Trophoblast cell (in vitro differentiated cells and primary cell): ENCODE measurements at regions not wholly inside any gene's neighbourhood (a gene's known extent, or its start where the extent isn't known, plus 50 kb on each side); places are given as distances from the start of the nearest gene placed in this dataset.

Experiments
- DNase-seq, 2 donors: peaks; one replicate each; pipeline ENCODE4 v3.0.0-alpha.2; 2016
- H2AFZ ChIP-seq: 2 replicates; pipeline ENCODE4 v1.6.1; 2013; ENCODE audit warnings: low read length, moderate library complexity, mild to moderate bottlenecking; ENCODE audit not compliant: insufficient read depth, poor library complexity
- H2AK5ac ChIP-seq: 2 replicates; pipeline ENCODE4 v1.6.1; 2013; ENCODE audit warnings: mild to moderate bottlenecking, low read length
- H2BK120ac ChIP-seq: 2 replicates; pipeline ENCODE4 v1.6.1; 2013; ENCODE audit warnings: low read length, mild to moderate bottlenecking, moderate library complexity; ENCODE audit not compliant: insufficient read depth, poor library complexity
- H2BK12ac ChIP-seq: 2 replicates; pipeline ENCODE4 v1.6.1; 2013; ENCODE audit warnings: mild to moderate bottlenecking, low read length, moderate library complexity
- H2BK5ac ChIP-seq: 2 replicates; pipeline ENCODE4 v1.6.1; 2013; ENCODE audit warnings: low read length, low read depth, moderate library complexity, mild to moderate bottlenecking; ENCODE audit not compliant: poor library complexity
- H3K14ac ChIP-seq: 2 replicates; pipeline ENCODE4 v1.6.1; 2013; ENCODE audit warnings: mild to moderate bottlenecking, low read length
- H3K18ac ChIP-seq: 2 replicates; pipeline ENCODE4 v1.6.1; 2013; ENCODE audit warnings: mild to moderate bottlenecking, low read length
- H3K23ac ChIP-seq: 2 replicates; pipeline ENCODE4 v1.6.1; 2013; ENCODE audit warnings: low read length
- H3K27ac ChIP-seq: 2 replicates; pipeline ENCODE4 v1.5.1; 2013; ENCODE audit warnings: low read depth, mild to moderate bottlenecking, inconsistent platforms, low read length, moderate library complexity
- H3K27me3 ChIP-seq: 2 replicates; pipeline ENCODE4 v1.6.1; 2013; ENCODE audit warnings: inconsistent platforms, mild to moderate bottlenecking, low read length, moderate library complexity; ENCODE audit not compliant: insufficient read depth
- H3K36me3 ChIP-seq, 2 experiments: 1 replicate in 1 of 2; 2 replicates in 1 of 2; pipeline ENCODE4 v1.6.1; 2013; ENCODE audit warnings: low read length in 2 of 2, mild to moderate bottlenecking in 2 of 2, moderate library complexity in 1 of 2; ENCODE audit not compliant: insufficient read depth in 2 of 2, control insufficient read depth in 1 of 2
- H3K4ac ChIP-seq: 2 replicates; pipeline ENCODE4 v1.6.1; 2013; ENCODE audit warnings: low read depth, mild to moderate bottlenecking, low read length, moderate library complexity
- H3K4me1 ChIP-seq, 2 experiments: 1 replicate in 1 of 2; 2 replicates in 1 of 2; pipeline ENCODE4 v1.6.1; 2013; ENCODE audit warnings: low read length in 2 of 2, mild to moderate bottlenecking in 2 of 2, moderate library complexity in 1 of 2; ENCODE audit not compliant: insufficient read depth in 2 of 2, control insufficient read depth in 1 of 2
- H3K4me2 ChIP-seq: 2 replicates; pipeline ENCODE4 v1.6.1; 2013; ENCODE audit warnings: inconsistent platforms, mild to moderate bottlenecking, low read length, moderate library complexity
- H3K4me3 ChIP-seq: 2 replicates; pipeline ENCODE4 v1.5.1; 2013; ENCODE audit warnings: mild to moderate bottlenecking, low read depth, low read length, inconsistent platforms
- H3K79me1 ChIP-seq: one replicate; pipeline ENCODE4 v1.6.1; 2013; ENCODE audit warnings: low read length
- H3K79me2 ChIP-seq: 2 replicates; pipeline ENCODE4 v1.6.1; 2013; ENCODE audit warnings: low read length, mild to moderate bottlenecking; ENCODE audit not compliant: control insufficient read depth, insufficient read depth, poor library complexity
- H3K9ac ChIP-seq: 2 replicates; pipeline ENCODE4 v1.6.1; 2013; ENCODE audit warnings: mild to moderate bottlenecking, low read length
- H3K9me3 ChIP-seq: 2 replicates; pipeline ENCODE4 v1.6.1; 2013; ENCODE audit warnings: low read depth, mild to moderate bottlenecking, control low read depth, inconsistent platforms, low read length; ENCODE audit not compliant: insufficient read depth
- H4K12ac ChIP-seq: 2 replicates; pipeline ENCODE4 v1.6.1; 2013; ENCODE audit warnings: low read depth, mild to moderate bottlenecking, low read length, moderate library complexity
- H4K8ac ChIP-seq: 2 replicates; pipeline ENCODE4 v1.6.1; 2013; ENCODE audit warnings: low read depth, mild to moderate bottlenecking, low read length, moderate library complexity
- H4K91ac ChIP-seq: one replicate; pipeline ENCODE4 v1.6.1; 2013; ENCODE audit warnings: low read depth, mild to moderate bottlenecking, low read length, moderate library complexity
- WGBS: extraction: QIAGEN DNeasy Blood & Tissue Kit; methylation state at CpG from one replicate; pipeline ENCODE4 v1.1.7; 2013; ENCODE audit warnings: missing lambda C conversion rate; ENCODE audit not compliant: insufficient read length, insufficient coverage; ENCODE audit errors: extremely low coverage; 5-methylcytosine and 5-hydroxymethylcytosine counted together

- H2AK5ac ChIP-seq: no peak overlapping the region
- no peak overlapping the region for H3K23ac ChIP-seq
- H3K79me1 ChIP-seq: no peaks in the 10 kb centered on the region
- H4K8ac ChIP-seq: no peak overlapping the region
- H4K12ac ChIP-seq: no peak overlapping the region
- H4K91ac ChIP-seq: no peak overlapping the region
- no peak overlapping the region for H2AFZ ChIP-seq
- H3K27me3 ChIP-seq: no peaks in the 10 kb centered on the region
- H2BK120ac ChIP-seq: no peak overlapping the region
- no peaks in the 10 kb centered on the region for H3K79me2 ChIP-seq
- no peak overlapping the region for H3K18ac ChIP-seq
- H3K4me3 ChIP-seq: no peak overlapping the region
- no peak overlapping the region for H3K27ac ChIP-seq
- no peaks in the 10 kb centered on the region for H3K4me1 ChIP-seq
- no CpG with 5 or more reads among the region's 3 CpGs for WGBS
- DNase-seq: no peak
- H2BK5ac ChIP-seq: no peak overlapping the region
- H3K9ac ChIP-seq: no peak overlapping the region
- H3K9me3 ChIP-seq: no peaks in the 10 kb centered on the region
- no peak overlapping the region for H3K14ac ChIP-seq
- H3K36me3 ChIP-seq: no peaks in the 10 kb centered on the region
- no peak overlapping the region for H3K4ac ChIP-seq
- H2BK12ac ChIP-seq: no peak overlapping the region
- H3K4me2 ChIP-seq: no peak overlapping the region
Measured at GRCh38 chr19:31103228-31103627, 246.0 kb downstream of the TSHZ3 start.

DNA sequence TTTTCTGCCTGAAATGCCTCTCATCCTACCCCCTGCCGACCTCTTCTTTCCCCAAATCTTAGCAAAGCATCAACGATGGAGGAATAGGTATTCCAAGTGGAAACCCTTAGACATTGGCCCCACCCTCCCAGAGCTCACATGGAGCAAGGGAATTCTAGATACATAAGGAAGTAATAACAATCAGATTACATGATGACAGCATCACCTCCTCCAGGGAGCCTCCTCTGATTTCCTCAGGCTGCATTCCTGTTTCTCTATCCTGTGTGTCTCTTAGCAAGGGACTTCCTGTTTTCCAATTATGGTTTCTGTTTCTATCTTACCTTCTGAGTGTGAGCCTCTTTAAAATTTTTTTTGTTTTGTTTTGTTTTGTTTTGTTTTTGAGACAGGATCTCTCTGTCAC is 246.6 kb downstream of the TSHZ3 start:
- Histone ChIP-seq H3K4me3 (no peak overlapping the region), H3K9ac (no peak overlapping the region)

GRCh38 chr19:31100981-31101380 is 248.3 kb downstream of the TSHZ3 start:
- H3K9me3 ChIP-seq: no peaks in the 10 kb centered on the region
- no peak overlapping the region for H3K14ac ChIP-seq
- no peak overlapping the region for H3K4me2 ChIP-seq
- H3K79me2 ChIP-seq: no peaks in the 10 kb centered on the region
- H4K12ac ChIP-seq: no peak overlapping the region
- no peak for DNase-seq
- H2BK120ac ChIP-seq: no peak overlapping the region
- H4K8ac ChIP-seq: no peak overlapping the region
- H3K27ac ChIP-seq: no peak overlapping the region
- no peak overlapping the region for H2BK5ac ChIP-seq
- H3K27me3 ChIP-seq: no peaks in the 10 kb centered on the region
- no CpG with 5 or more reads among the region's 7 CpGs for WGBS
- no peak overlapping the region for H3K9ac ChIP-seq
- no peak overlapping the region for H2AFZ ChIP-seq
- H3K4ac ChIP-seq: no peak overlapping the region
- H3K79me1 ChIP-seq: no peaks in the 10 kb centered on the region
- H3K36me3 ChIP-seq: no peaks in the 10 kb centered on the region
- H4K91ac ChIP-seq: no peak overlapping the region
- H2BK12ac ChIP-seq: no peak overlapping the region
- H3K18ac ChIP-seq: no peak overlapping the region
- no peak overlapping the region for H3K23ac ChIP-seq
- H3K4me1 ChIP-seq: no peaks in the 10 kb centered on the region
- H3K4me3 ChIP-seq: no peak overlapping the region
- no peak overlapping the region for H2AK5ac ChIP-seq

More for the DNA sequence above, 246.6 kb downstream of the TSHZ3 start:
- Histone ChIP-seq H4K12ac (no peak overlapping the region), H3K4me1 (no peaks in the 10 kb centered on the region), H2BK120ac (no peak overlapping the region), H2AFZ (no peak overlapping the region), H3K14ac (no peak overlapping the region), H3K9me3 (no peaks in the 10 kb centered on the region), H2BK12ac (no peak overlapping the region), H3K4me2 (no peak overlapping the region), H3K27ac (no peak overlapping the region), H2AK5ac (no peak overlapping the region), H3K23ac (no peak overlapping the region), H3K36me3 (no peaks in the 10 kb centered on the region), H4K8ac (no peak overlapping the region), H3K79me1 (no peaks in the 10 kb centered on the region), H3K79me2 (no peaks in the 10 kb centered on the region), H3K4ac (no peak overlapping the region), H4K91ac (no peak overlapping the region), H3K18ac (no peak overlapping the region), H2BK5ac (no peak overlapping the region), H3K27me3 (no peaks in the 10 kb centered on the region)
- WGBS: no CpG with 5 or more reads among the region's 2 CpGs
- DNase-seq: no peak

DNA sequence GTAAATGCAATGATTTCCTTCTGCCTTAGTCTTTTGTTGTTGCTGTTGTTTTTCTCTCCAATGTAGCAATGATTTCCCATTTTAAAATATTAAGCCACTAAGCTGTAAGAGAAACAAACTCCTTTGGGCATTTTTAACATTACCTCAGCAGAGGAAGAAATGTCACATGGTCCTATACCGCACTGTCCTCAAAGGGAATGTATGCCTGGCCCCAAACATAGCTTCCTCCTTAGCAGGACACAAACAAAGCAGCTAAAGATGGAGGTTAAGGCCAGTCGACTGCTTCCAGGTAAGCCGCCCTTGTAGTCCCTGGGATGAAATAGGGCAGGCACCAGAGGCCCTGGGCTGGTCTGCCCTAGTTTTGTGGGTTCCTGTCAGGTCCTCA is 249.0 kb downstream of the TSHZ3 start:
- no peak overlapping the region for H2BK5ac ChIP-seq
- no peaks in the 10 kb centered on the region for H3K79me1 ChIP-seq
- no peak overlapping the region for H2BK120ac ChIP-seq
- no peak overlapping the region for H3K23ac ChIP-seq
- no peaks in the 10 kb centered on the region for H3K9me3 ChIP-seq
- H3K27ac ChIP-seq: no peak overlapping the region
- H3K4me1 ChIP-seq: no peaks in the 10 kb centered on the region
- no peak overlapping the region for H2BK12ac ChIP-seq
- H3K9ac ChIP-seq: no peak overlapping the region
- no peak overlapping the region for H3K4me3 ChIP-seq
- no peak overlapping the region for H4K12ac ChIP-seq
- no peak for DNase-seq
- H3K14ac ChIP-seq: no peak overlapping the region
- no peak overlapping the region for H3K4ac ChIP-seq
- H3K27me3 ChIP-seq: no peaks in the 10 kb centered on the region
- no peak overlapping the region for H4K91ac ChIP-seq
- H4K8ac ChIP-seq: no peak overlapping the region
- H3K4me2 ChIP-seq: no peak overlapping the region
- no peak overlapping the region for H2AFZ ChIP-seq
- no peak overlapping the region for H3K18ac ChIP-seq
- no peaks in the 10 kb centered on the region for H3K36me3 ChIP-seq
- no peaks in the 10 kb centered on the region for H3K79me2 ChIP-seq
- no peak overlapping the region for H2AK5ac ChIP-seq
- no CpG with 5 or more reads among the region's 3 CpGs for WGBS
